T-helper 2 cell (primary cell): ENCODE measurements at regions not wholly inside any gene's neighbourhood (a gene's known extent, or its start where the extent isn't known, plus 50 kb on each side); places are given as distances from the start of the nearest gene placed in this dataset.

Experiments
- DNase-seq, 5 experiments: peaks; one replicate each; pipeline versions ENCODE4 v3.0.0 to v3.0.0-alpha.2; 2012 to 2022

GRCh38 chr12:126482238-126482889 is 1417.1 kb downstream of the AACS start:
- no peak for DNase-seq

DNA sequence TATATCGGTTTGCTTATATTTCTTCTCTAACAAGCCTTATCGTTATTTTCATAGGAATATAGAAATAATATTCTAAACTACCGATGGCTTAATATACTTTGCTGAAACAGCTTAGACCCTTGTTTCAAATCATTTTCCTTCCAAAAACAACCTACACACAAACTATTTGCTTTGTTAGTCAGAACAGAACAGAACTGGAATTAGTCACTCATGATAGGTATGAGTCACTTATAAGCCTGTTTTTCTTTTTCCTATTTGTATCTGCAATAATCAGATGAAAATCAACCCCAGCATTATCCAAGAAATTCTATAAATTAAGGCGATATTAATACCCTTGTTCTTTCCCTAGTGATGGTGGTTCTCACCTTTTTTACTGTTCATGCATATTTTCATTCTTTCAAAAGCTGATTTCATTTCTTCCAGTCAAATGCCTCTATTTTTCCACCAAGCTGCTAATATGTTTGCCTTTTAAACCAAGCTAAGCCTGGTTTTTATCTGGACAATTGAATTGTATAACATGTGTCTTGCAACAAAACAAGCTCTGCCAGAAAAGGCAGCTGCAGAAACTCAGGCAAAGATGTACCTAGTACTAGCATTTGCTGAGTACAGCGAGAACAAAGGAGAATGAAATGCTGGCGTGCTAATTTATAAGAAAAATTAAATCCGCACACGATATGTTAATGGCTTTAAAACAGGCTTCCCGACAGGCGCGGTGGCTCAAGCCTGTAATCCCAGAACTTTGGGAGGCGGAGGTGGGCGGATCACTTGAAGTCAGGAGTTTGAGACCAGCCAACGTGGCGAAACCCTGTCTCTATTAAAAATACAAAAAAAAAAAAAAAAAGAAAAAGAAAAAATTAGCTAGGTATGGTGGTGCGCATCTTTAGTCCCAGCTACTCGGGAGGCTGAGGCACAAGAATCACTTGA is 1418.2 kb downstream of the AACS start:
- peak in 1 of 5 experiments; percentile 24 for DNase-seq

DNA sequence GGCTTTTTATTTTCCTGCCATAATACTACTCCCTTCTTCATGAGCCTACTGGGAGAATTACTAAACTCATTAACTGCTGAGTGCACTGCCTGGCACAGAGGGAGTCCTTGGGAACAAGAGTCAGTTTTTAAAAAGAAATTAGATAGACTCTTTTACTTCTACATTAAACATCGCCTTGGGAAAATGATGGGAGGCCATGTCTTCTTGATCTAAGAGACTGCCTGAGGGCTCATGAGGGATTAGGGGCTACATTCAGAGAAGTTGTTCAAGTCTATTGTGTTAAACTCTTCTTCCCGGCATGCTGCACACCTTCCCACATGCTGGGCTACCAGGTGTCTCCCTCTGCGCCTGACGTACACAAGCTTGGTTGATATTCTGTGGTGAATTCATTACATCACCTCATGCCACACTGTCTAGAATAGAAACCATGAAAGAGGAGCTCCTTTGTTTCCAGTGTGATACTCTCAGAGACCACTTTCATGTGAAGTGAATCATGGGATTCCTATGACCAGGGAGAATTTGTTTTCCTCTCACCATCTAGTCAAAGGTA is 1422.3 kb downstream of the AACS start:
- no peak for DNase-seq

DNA sequence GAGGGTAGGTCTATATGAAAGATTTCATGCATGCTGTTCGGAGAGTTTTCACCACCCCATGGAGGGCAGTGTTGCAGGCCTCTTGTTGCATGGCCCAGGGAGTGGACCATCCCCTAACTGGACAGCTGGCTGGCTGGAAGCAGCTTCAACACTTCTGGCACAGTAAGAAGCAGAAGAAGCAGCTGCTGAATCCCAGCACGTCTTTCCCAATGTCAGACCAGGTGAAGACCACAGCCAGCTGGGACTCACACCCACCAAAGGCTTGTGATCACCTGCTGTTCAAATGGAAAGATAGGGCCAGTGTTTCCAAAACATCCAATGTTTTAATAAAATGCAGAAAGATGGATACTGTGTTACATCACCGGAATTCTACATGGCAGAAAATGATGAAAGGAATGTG is 1423.6 kb downstream of the AACS start:
- no peak for DNase-seq

- DNase-seq, result no peak
Observed at GRCh38 chr12:126492181-126492580, 1426.9 kb downstream of the AACS start.

DNA sequence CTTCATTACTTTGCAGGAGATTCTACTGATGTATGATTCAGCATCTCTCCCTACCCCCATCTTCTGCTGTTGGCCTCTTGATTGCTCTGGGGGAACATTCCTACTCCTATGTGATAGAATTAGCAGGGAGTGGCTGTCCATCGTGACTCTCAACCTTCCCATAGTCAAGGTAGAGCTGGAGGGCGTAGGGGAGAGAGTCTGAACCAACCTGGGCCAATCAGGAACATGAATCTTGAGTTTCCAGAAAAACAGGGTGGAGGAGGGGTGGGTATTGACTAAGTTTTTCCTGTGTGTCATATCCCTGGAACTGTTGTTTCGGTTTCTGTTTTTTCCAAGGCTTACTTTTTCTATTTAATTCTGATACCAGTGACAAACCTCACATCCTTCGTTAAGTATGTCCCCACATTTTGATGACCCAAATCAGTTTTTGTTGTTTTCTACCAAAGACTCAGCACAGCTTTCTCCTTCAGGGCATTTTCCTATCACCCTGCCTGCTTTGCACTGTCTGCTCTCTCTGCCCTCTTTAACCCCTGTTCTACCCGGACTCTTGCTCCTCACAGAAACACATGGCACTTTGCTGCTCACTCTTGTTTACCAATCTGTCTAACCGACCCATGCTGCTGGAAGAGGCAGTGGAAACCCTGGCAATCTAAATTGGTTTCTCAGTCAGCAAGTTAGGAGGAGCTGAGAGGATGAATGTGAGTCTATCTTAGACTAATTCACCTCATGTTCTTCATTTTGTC is 1428.3 kb downstream of the AACS start:
- DNase-seq, result no peak

- DNase-seq, result no peak
Observed at GRCh38 chr12:126496201-126496600, 1431.0 kb downstream of the AACS start.

GRCh38 chr12:126506426-126507182 is 1441.4 kb downstream of the AACS start:
- peak in 1 of 5 experiments; percentile 11 for DNase-seq

- no peak for DNase-seq
Observed at GRCh38 chr12:126507231-126507630, 1442.0 kb downstream of the AACS start.

- DNase-seq, result no peak
Observed at GRCh38 chr12:126509572-126509971, 1444.3 kb downstream of the AACS start.

DNA sequence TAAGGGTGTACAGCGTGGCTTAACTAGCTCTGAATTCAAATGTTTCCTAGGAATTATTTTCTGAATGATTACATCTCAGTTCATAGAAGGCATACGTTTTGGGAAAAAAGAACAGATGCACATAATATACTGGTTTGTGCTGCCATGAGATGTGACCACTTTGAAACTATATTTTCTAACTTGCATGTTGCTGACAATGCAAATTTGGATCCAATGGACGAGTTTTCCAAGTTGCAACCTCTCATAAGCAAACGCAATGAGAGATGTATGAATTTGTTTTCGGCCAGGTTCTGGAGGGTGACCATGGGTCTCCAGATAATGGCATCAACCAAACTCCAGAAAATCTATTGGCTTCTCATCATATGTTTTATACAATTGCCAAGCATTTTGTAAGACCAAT is 1445.4 kb downstream of the AACS start:
- no peak for DNase-seq

DNA sequence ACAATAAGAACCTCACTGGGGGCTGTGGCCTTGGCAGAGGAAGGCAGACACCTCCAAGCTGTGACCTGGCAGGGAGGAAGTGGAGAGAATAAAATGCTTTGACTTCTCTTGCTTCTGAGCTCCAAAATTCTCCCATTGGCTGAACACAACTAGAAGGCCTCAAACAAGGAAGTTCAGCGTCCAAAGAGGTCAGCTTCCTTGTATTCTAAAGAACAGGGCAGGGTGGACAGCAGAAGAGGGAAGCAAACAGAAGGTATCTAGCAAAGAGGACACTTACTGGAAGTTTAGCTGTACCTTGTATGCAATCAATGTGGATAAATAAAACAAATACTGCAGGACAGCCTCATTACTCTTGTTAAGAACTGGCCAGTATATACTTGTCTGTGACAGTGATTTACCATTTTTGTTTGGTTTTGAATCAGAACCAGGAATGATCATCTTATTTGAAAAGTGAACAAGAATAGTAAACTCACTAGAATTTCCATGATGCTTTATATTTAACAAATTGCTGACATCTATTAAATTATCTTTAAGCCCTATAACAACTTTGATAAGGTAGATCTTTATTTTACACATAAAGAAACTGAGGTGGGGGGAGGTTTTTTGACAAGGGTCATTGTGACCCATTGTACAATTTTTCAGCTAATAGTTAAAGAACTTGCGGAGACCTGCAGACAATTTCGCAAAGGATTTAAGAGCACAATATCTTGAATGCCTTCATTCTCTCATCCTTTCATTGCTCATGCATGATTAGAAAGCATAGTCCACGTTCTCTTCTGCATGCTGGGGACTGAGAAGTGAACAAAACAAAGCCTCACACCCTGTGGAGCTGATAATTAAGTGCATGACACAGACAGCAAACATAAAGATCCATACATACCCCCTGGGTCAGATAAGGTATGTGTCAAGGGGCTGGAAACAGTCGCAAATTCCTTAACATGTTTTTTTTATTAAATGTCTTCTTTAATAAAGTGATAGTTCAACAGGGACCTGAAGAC is 1448.0 kb downstream of the AACS start:
- no peak for DNase-seq

DNA sequence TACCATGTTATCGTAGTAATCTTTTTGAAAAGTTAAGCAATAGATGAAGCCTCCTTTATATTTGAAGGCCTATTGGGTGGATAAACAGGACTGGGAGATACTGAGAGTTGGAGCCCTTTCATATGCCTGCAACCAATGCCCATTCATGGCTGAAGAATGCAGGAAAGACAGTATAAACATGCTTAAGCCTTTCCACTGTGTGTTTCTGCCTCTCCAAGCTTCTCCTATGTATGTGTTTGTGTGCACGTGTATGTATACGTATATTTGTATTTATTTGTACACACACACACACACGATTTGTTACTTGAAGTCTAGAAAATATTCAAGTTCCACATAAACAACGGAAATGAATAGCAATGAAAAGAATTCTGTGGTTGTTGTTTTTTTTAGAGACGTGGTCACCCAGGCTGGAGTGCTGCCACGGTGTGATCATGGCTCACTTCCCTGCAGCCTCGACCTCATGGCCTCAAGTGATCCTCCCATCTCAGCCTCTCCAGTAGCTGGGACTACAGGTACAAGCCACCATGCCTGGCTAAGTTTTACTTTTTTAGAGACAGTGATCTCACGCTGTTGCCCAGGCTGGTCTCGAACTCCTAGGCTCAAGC is 1453.5 kb downstream of the AACS start:
- DNase-seq, result no peak

DNA sequence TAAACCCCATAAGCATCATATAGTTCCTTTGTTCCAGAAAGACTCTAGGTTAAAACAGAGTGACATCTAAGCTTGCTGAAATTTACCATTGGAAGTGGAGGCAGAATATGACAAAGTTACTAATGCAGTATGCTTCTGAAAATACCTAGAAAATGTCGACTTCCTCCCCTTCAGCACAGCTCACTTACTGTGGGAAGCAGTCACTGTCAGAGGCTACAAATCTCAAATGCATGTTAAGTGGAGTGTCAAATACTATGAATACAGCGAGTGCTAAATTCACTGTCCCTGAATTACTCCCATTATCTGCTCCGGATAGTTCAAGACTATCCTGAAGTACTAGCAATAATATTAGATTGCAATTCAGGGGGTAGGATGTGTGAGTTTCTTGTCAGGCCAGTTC is 1454.6 kb downstream of the AACS start:
- no peak for DNase-seq

GRCh38 chr12:126523891-126524290 is 1458.7 kb downstream of the AACS start:
- no peak for DNase-seq

- DNase-seq, result no peak
Observed at GRCh38 chr12:126534495-126534894, 1469.3 kb downstream of the AACS start.

GRCh38 chr12:126534942-126535341 is 1469.7 kb downstream of the AACS start:
- no peak for DNase-seq

GRCh38 chr12:126535971-126536370 is 1470.7 kb downstream of the AACS start:
- DNase-seq, result no peak

DNA sequence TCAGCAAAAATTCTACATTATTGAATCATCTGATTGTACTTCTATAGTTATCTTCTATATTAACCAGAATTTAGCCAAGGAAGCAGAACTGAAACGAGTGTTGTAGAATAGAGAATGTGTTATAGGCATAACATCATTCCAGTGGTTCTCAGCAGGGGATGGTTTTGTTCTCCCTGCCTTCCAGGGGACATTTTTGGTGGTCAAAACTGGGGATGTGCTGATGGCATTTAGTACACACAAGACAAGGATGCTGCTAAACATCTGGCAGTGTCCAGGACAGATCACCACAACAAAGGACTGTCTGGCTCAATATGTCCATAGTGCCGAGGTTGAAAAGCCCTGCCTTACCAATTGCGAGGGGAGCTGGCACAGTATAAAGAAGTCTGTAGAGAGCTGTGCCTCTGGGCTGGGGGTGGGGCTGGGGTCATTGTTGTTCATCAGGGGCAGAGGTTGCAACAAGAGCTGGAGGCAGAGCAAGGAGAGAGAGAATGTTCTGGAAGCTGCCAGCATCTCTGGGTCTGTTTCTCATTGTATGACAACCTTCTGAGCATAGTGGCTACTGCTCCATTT is 1472.8 kb downstream of the AACS start:
- no peak for DNase-seq

DNA sequence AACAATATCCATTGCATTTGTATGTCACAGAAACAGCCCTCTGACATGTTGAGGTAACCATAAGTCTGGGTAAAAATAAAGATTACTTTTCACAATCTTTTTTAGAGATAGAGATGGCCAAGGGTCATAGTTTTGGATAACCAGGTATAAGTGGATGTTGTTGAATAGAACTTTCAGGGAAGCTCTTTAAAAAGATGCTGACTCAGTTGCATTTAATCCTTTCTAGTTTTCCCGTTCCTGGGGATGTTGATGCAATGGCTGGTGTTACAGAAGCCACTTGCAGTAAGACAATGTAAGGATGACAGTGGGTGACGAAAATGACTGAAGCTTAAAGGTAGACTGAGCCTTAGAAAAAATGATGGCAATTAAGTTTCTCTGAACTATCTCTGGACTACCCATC is 1473.7 kb downstream of the AACS start:
- DNase-seq, result no peak
